CD14-positive monocyte (primary cell): ENCODE measurements at regions not wholly inside any gene's neighbourhood (a gene's known extent, or its start where the extent isn't known, plus 50 kb on each side); places are given as distances from the start of the nearest gene placed in this dataset.

ENCODE experiments used
- DNase-seq, 3 donors: peaks; one replicate each; pipeline ENCODE4 v3.0.0-alpha.2; 2011 to 2022
- H2AFZ ChIP-seq: 2 replicates; pipeline ENCODE4 v1.6.0; 2012; ENCODE audit warnings: mild to moderate bottlenecking, low read depth, low read length, inconsistent platforms; ENCODE audit not compliant: insufficient read depth, poor library complexity, severe bottlenecking
- H3K27ac ChIP-seq, 2 donors: 1 replicate in 1 of 2; 2 replicates in 1 of 2; pipeline ENCODE4 v1.5.1; 2012 to 2013; ENCODE audit warnings: low read length in 2 of 2, control low read depth in 1 of 2, inconsistent platforms in 1 of 2, low read depth in 1 of 2, mild to moderate bottlenecking in 1 of 2
- H3K27me3 ChIP-seq, 2 donors: one replicate each; pipeline versions ENCODE4 v1.6.0 to v1.6.1; 2011 to 2013; ENCODE audit warnings: low read length in 2 of 2; ENCODE audit not compliant: control insufficient read depth in 2 of 2, insufficient read depth in 2 of 2
- H3K36me3 ChIP-seq, 2 donors: replicated peaks in 1 of 2; 1 replicate in 1 of 2; 2 replicates in 1 of 2; pipeline versions ENCODE4 v1.5.1 to v1.6.1; 2012 to 2013; ENCODE audit warnings: low read length in 2 of 2, control low read depth in 1 of 2, inconsistent platforms in 1 of 2, mild to moderate bottlenecking in 1 of 2; ENCODE audit not compliant: insufficient read depth in 2 of 2, control insufficient read depth in 1 of 2
- H3K4me1 ChIP-seq, 2 donors: 1 replicate in 1 of 2; 2 replicates in 1 of 2; pipeline versions ENCODE4 v1.5.1 to v1.6.1; 2012 to 2013; ENCODE audit warnings: low read length in 2 of 2, control low read depth in 1 of 2, inconsistent platforms in 1 of 2, mild to moderate bottlenecking in 1 of 2, moderate library complexity in 1 of 2; ENCODE audit not compliant: insufficient read depth in 2 of 2, control insufficient read depth in 1 of 2
- H3K4me2 ChIP-seq: replicated peaks from 2 replicates; pipeline ENCODE3; 2012; ENCODE audit warnings: low read length, moderate library complexity, mild to moderate bottlenecking; ENCODE audit not compliant: poor library complexity, severe bottlenecking; ENCODE audit errors: extremely low read depth
- H3K4me3 ChIP-seq, 3 experiments: fragments of 200-600 bp in 1 of 3; sonication (generic) in 1 of 3; replicated peaks in 1 of 3; 1 replicate in 2 of 3; 2 replicates in 1 of 3; pipeline ENCODE4 v1.5.1; 2011 to 2013; ENCODE audit warnings: low read length in 3 of 3, mild to moderate bottlenecking in 3 of 3, control low read depth in 2 of 3, low read depth in 2 of 3, inconsistent platforms in 1 of 3, moderate library complexity in 1 of 3
- H3K79me2 ChIP-seq: 2 replicates; pipeline ENCODE4 v1.6.0; 2012; ENCODE audit warnings: mild to moderate bottlenecking, control low read depth, inconsistent platforms, low read length, moderate library complexity; ENCODE audit not compliant: insufficient read depth
- H3K9ac ChIP-seq: 2 replicates; pipeline ENCODE4 v1.6.0; 2017; ENCODE audit warnings: low read length, mild to moderate bottlenecking; ENCODE audit not compliant: insufficient read depth, poor library complexity, severe bottlenecking
- H3K9me3 ChIP-seq, 2 donors: replicated peaks in 1 of 2; 1 replicate in 1 of 2; 2 replicates in 1 of 2; pipeline versions ENCODE4 v1.5.1 to v1.6.1; 2012 to 2013; ENCODE audit warnings: low read length in 2 of 2, control low read depth in 1 of 2; ENCODE audit not compliant: control insufficient read depth in 1 of 2, insufficient read depth in 1 of 2
- H4K20me1 ChIP-seq: 2 replicates; pipeline ENCODE4 v1.6.0; 2012; ENCODE audit warnings: mild to moderate bottlenecking, low read length, control low read depth, moderate library complexity; ENCODE audit not compliant: insufficient read depth
- H3K27ac Mint-ChIP-seq, 7 donors: one replicate each; pipeline ENCODE4 v1.8.0; 2020; ENCODE audit warnings: mild to moderate bottlenecking in 7 of 7, mixed read lengths in 7 of 7, moderate library complexity in 6 of 7, inconsistent platforms in 2 of 7
- H3K27me3 Mint-ChIP-seq, 3 donors: one replicate each; pipeline ENCODE4 v1.8.0; 2021 to 2022; ENCODE audit warnings: low read depth in 3 of 3, mild to moderate bottlenecking in 3 of 3, mixed read lengths in 3 of 3, moderate library complexity in 3 of 3, inconsistent platforms in 1 of 3
- H3K36me3 Mint-ChIP-seq, 2 donors: one replicate each; pipeline ENCODE4 v1.8.0; 2020; ENCODE audit warnings: mixed read lengths in 2 of 2, inconsistent platforms in 1 of 2, mild to moderate bottlenecking in 1 of 2
- H3K4me1 Mint-ChIP-seq: one replicate; pipeline ENCODE4 v1.8.0; 2020; ENCODE audit warnings: mild to moderate bottlenecking, mixed read lengths
- H3K4me3 Mint-ChIP-seq, 2 donors: one replicate each; pipeline ENCODE4 v1.8.0; 2020; ENCODE audit warnings: mild to moderate bottlenecking in 2 of 2, mixed read lengths in 2 of 2, moderate library complexity in 1 of 2
- H3K9me3 Mint-ChIP-seq, 7 donors: one replicate each; pipeline ENCODE4 v1.8.0; 2020 to 2022; ENCODE audit warnings: mixed read lengths in 7 of 7, mild to moderate bottlenecking in 6 of 7, moderate library complexity in 6 of 7, inconsistent platforms in 2 of 7
- CTCF ChIP-seq: fragments of 200-600 bp; IDR thresholded peaks from one replicate; pipeline ENCODE4 v1.8.0; 2022; ENCODE audit warnings: antibody characterized with exemption, mild to moderate bottlenecking
- WGBS: methylation state at CpG from one replicate; pipeline ENCODE4 v1.1.5; 2013; ENCODE audit warnings: missing lambda C conversion rate; ENCODE audit not compliant: insufficient coverage; 5-methylcytosine and 5-hydroxymethylcytosine counted together
- intact Hi-C, 2 donors: fragments of 100-400 bp; cut with micrococcal nuclease; formaldehyde crosslinking; loops; one replicate each; pipeline versions ENCODE4 v1.15.0 to v1.15.1; 2023

DNA sequence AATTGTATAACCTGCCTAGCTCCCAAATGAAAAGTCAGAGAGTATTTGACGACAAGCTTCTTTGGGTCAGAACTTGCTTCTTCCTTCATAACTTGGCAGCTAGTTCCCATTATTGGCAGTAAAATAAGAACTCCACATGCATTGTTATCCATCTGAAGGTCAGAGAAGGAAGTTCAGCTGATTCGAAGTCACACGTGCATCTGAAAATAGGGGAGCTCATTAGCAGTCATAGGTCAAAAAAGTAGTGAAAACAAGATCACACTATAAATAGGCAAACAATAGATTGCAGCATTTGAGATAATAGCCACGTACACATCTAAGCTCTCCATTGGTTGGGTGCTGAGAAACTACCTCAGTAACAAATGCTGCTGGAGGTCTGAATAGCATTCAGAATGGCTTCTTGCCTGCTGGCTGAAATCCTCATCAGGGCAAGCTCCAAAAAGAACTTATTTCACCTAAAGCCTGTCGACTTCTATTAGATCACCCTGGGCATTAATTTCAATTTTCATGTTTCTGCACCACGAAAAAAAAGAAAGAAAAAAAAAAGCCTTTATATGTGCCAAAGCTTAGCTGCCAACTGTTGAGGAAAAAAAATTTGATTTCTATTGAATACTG lies 1492.9 kb upstream of the CELF4 start:
- no peak overlapping the region for H3K27ac Mint-ChIP-seq
- no peaks in the 10 kb centered on the region for H3K79me2 ChIP-seq
- no peak for TF ChIP-seq CTCF
- no peaks in the 10 kb centered on the region for H3K36me3 ChIP-seq
- intact Hi-C loops, result no loop called here
- H2AFZ ChIP-seq, result no peak overlapping the region
- no peak overlapping the region for H3K4me3 Mint-ChIP-seq
- no peak overlapping the region for H3K4me3 ChIP-seq
- H3K4me1 Mint-ChIP-seq, result no peaks in the 10 kb centered on the region
- H3K9me3 Mint-ChIP-seq, result peaks cover 0 to 7% (median 2%) of the 10 kb centered on the region in 7 donors
- H4K20me1 ChIP-seq, result no peaks in the 10 kb centered on the region
- H3K36me3 Mint-ChIP-seq, result no peaks in the 10 kb centered on the region
- no peak for DNase-seq
- no peaks in the 10 kb centered on the region for H3K9me3 ChIP-seq
- H3K27ac ChIP-seq, result no peak overlapping the region
- WGBS, result 57% methylated on average over 1 of the region's 6 CpGs
- no peaks in the 10 kb centered on the region for H3K4me1 ChIP-seq
- H3K27me3 Mint-ChIP-seq, result no peaks in the 10 kb centered on the region
- no peaks in the 10 kb centered on the region for H3K27me3 ChIP-seq
- H3K4me2 ChIP-seq, result no peak overlapping the region
- no peak overlapping the region for H3K9ac ChIP-seq

- TF ChIP-seq CTCF, result no peak
- Histone ChIP-seq H4K20me1 (no peaks in the 10 kb centered on the region), H3K4me2 (no peak overlapping the region), H3K36me3 (no peaks in the 10 kb centered on the region), H3K9me3 (no peaks in the 10 kb centered on the region), H2AFZ (no peak overlapping the region), H3K79me2 (no peaks in the 10 kb centered on the region), H3K27me3 (no peaks in the 10 kb centered on the region), H3K4me1 (no peaks in the 10 kb centered on the region), H3K27ac (no peak overlapping the region), H3K9ac (no peak overlapping the region), H3K4me3 (no peak overlapping the region)
- H3K9me3 Mint-ChIP-seq, result peaks cover 0 to 7% (median 2%) of the 10 kb centered on the region in 7 donors
- 100% methylated on average over 1 of the region's 3 CpGs for WGBS
- H3K4me1 Mint-ChIP-seq, result no peaks in the 10 kb centered on the region
- no peaks in the 10 kb centered on the region for H3K27me3 Mint-ChIP-seq
- intact Hi-C loops, result no loop called here
- no peak overlapping the region for H3K4me3 Mint-ChIP-seq
- H3K36me3 Mint-ChIP-seq, result no peaks in the 10 kb centered on the region
- DNase-seq, result no peak
- no peak overlapping the region for H3K27ac Mint-ChIP-seq
Measured at GRCh38 chr18:39057423-39058064, 1491.9 kb upstream of the CELF4 start.
